Naive thymus-derived CD8-positive, alpha-beta T cell (primary cell): ENCODE measurements at regions not wholly inside any gene's neighbourhood (a gene's known extent, or its start where the extent isn't known, plus 50 kb on each side); places are given as distances from the start of the nearest gene placed in this dataset.
A peak's percentile ranks its signal among the peaks of the same experiment; 100 is the strongest.

Experiments used
- ATAC-seq, 2 donors: fragments of 150-1000 bp; cut with Tn5 transposase in 1 of 2; sonication (Bioruptor Pico), chemical (Tn5 transposase) in 1 of 2; 1 replicate in 1 of 2; 2 replicates in 1 of 2; pipeline ENCODE4 v1.10.0; 2021; ENCODE audit warnings: mild to moderate bottlenecking in 2 of 2, moderate library complexity in 2 of 2
- POLR2A ChIA-PET: fragments of 350-600 bp; sonication (Branson Sonifier 250); formaldehyde crosslinking; loops from one replicate; lab custom pipeline; 2021; ENCODE audit warnings: antibody characterized with exemption; lab: Charles Lee
- DNase-seq, 10 donors: peaks; one replicate each; pipeline versions ENCODE4 v3.0.0 to v3.0.0-alpha.2; 2020 to 2022
- H3K27ac Mint-ChIP-seq, 10 donors: one replicate each; pipeline ENCODE4 v1.8.0; 2020 to 2022; ENCODE audit warnings: mild to moderate bottlenecking in 10 of 10, mixed read lengths in 10 of 10, moderate library complexity in 4 of 10, inconsistent platforms in 1 of 10
- H3K27me3 Mint-ChIP-seq, 5 donors: one replicate each; pipeline ENCODE4 v1.8.0; 2021 to 2022; ENCODE audit warnings: mixed read lengths in 5 of 5
- H3K36me3 Mint-ChIP-seq, 3 donors: one replicate each; pipeline ENCODE4 v1.8.0; 2020 to 2022; ENCODE audit warnings: mixed read lengths in 3 of 3, mild to moderate bottlenecking in 2 of 3, inconsistent platforms in 1 of 3
- H3K4me1 Mint-ChIP-seq, 4 donors: one replicate each; pipeline ENCODE4 v1.8.0; 2021 to 2022; ENCODE audit warnings: mixed read lengths in 4 of 4
- H3K4me3 Mint-ChIP-seq, 10 donors: one replicate each; pipeline ENCODE4 v1.8.0; 2020 to 2022; ENCODE audit warnings: mild to moderate bottlenecking in 10 of 10, mixed read lengths in 10 of 10, moderate library complexity in 6 of 10, inconsistent platforms in 1 of 10
- H3K9me3 Mint-ChIP-seq, 9 donors: one replicate each; pipeline ENCODE4 v1.8.0; 2020 to 2022; ENCODE audit warnings: mixed read lengths in 9 of 9, mild to moderate bottlenecking in 3 of 9, inconsistent platforms in 1 of 9, moderate library complexity in 1 of 9

GRCh38 chr2:144695657-144696056 is 175.7 kb upstream of the ZEB2 start:
- peaks cover 0 to 5% (median 0%) of the 10 kb centered on the region in 4 donors for H3K4me1 Mint-ChIP-seq
- POLR2A ChIA-PET: no interaction called here
- peaks cover 0 to 7% (median 0%) of the 10 kb centered on the region in 5 donors for H3K27me3 Mint-ChIP-seq
- no peaks in the 10 kb centered on the region for H3K36me3 Mint-ChIP-seq
- H3K4me3 Mint-ChIP-seq: no peak overlapping the region
- DNase-seq (no peak), ATAC-seq (no peak)
- no peak overlapping the region for H3K27ac Mint-ChIP-seq
- peaks cover 0 to 4% (median 0%) of the 10 kb centered on the region in 9 donors for H3K9me3 Mint-ChIP-seq

- DNase-seq: no peak
- Mint-ChIP-seq H3K27me3 (peaks cover 0 to 7% (median 0%) of the 10 kb centered on the region in 5 donors), H3K27ac (no peak overlapping the region)
These were observed 174.5 kb upstream of the ZEB2 start for GRCh38 chr2:144694456-144694855.

GRCh38 chr2:144693179-144693578 is 173.3 kb upstream of the ZEB2 start:
- ATAC-seq: no peak
- peaks cover 0 to 4% (median 0%) of the 10 kb centered on the region in 9 donors for H3K9me3 Mint-ChIP-seq
- H3K4me1 Mint-ChIP-seq: peaks cover 0 to 8% (median 0%) of the 10 kb centered on the region in 4 donors
- POLR2A ChIA-PET: no interaction called here
- no peak overlapping the region for H3K27ac Mint-ChIP-seq
- no peak for DNase-seq
- no peaks in the 10 kb centered on the region for H3K36me3 Mint-ChIP-seq
- no peak overlapping the region for H3K4me3 Mint-ChIP-seq
- peaks cover 0 to 7% (median 0%) of the 10 kb centered on the region in 5 donors for H3K27me3 Mint-ChIP-seq

More at GRCh38 chr2:144694456-144694855, 174.5 kb upstream of the ZEB2 start:
- POLR2A ChIA-PET: no interaction called here
- Mint-ChIP-seq H3K4me3 (no peak overlapping the region), H3K9me3 (peaks cover 0 to 4% (median 0%) of the 10 kb centered on the region in 9 donors), H3K36me3 (no peaks in the 10 kb centered on the region), H3K4me1 (peaks cover 0 to 5% (median 0%) of the 10 kb centered on the region in 4 donors)
- ATAC-seq: no peak

- Mint-ChIP-seq H3K27me3 (peaks cover 0 to 7% (median 0%) of the 10 kb centered on the region in 5 donors), H3K9me3 (peaks cover 0 to 4% (median 0%) of the 10 kb centered on the region in 9 donors), H3K4me3 (no peak overlapping the region), H3K27ac (no peak overlapping the region), H3K4me1 (peaks cover 0 to 8% (median 0%) of the 10 kb centered on the region in 4 donors), H3K36me3 (no peaks in the 10 kb centered on the region)
- DNase-seq (no peak), ATAC-seq (no peak)
- POLR2A ChIA-PET: no interaction called here
These were observed 172.7 kb upstream of the ZEB2 start for GRCh38 chr2:144692661-144693060.

GRCh38 chr2:144690771-144691170 is 170.9 kb upstream of the ZEB2 start:
- no peak overlapping the region for H3K27ac Mint-ChIP-seq
- no peak overlapping the region for H3K4me3 Mint-ChIP-seq
- H3K27me3 Mint-ChIP-seq: peaks cover 0 to 7% (median 0%) of the 10 kb centered on the region in 5 donors
- H3K9me3 Mint-ChIP-seq: no peaks in the 10 kb centered on the region
- DNase-seq (no peak), ATAC-seq (no peak)
- POLR2A ChIA-PET: no interaction called here
- peaks cover 0 to 12% (median 0%) of the 10 kb centered on the region in 4 donors for H3K4me1 Mint-ChIP-seq
- no peaks in the 10 kb centered on the region for H3K36me3 Mint-ChIP-seq

- no peak for DNase-seq
- no peaks in the 10 kb centered on the region for H3K36me3 Mint-ChIP-seq
- H3K4me1 Mint-ChIP-seq: peaks cover 0 to 24% (median 0%) of the 10 kb centered on the region in 4 donors
- no peak overlapping the region for H3K27ac Mint-ChIP-seq
- H3K9me3 Mint-ChIP-seq: no peaks in the 10 kb centered on the region
- POLR2A ChIA-PET: no interaction called here
- peaks cover 0 to 2% (median 0%) of the 10 kb centered on the region in 5 donors for H3K27me3 Mint-ChIP-seq
- no peak for ATAC-seq
- no peak overlapping the region for H3K4me3 Mint-ChIP-seq
These were observed 166.7 kb upstream of the ZEB2 start for GRCh38 chr2:144686518-144687215.

GRCh38 chr2:144683966-144684365 is 164.0 kb upstream of the ZEB2 start:
- Mint-ChIP-seq H3K27me3 (peaks cover 0 to 2% (median 0%) of the 10 kb centered on the region in 5 donors), H3K4me3 (peak overlapping the region in 1 of 10 donors; percentile 15), H3K36me3 (no peaks in the 10 kb centered on the region), H3K4me1 (peaks cover 0 to 33% (median 0%) of the 10 kb centered on the region in 4 donors), H3K9me3 (no peaks in the 10 kb centered on the region), H3K27ac (no peak overlapping the region)
- DNase-seq: no peak
- ATAC-seq: no peak
- POLR2A ChIA-PET: no interaction called here

- Mint-ChIP-seq H3K4me1 (peaks cover 0 to 34% (median 0%) of the 10 kb centered on the region in 4 donors), H3K9me3 (no peaks in the 10 kb centered on the region), H3K4me3 (no peak overlapping the region), H3K27me3 (peaks cover 0 to 2% (median 0%) of the 10 kb centered on the region in 5 donors), H3K27ac (no peak overlapping the region), H3K36me3 (no peaks in the 10 kb centered on the region)
- no peak for ATAC-seq
- DNase-seq: no peak
- POLR2A ChIA-PET: no interaction called here
These were observed 163.3 kb upstream of the ZEB2 start for GRCh38 chr2:144683107-144683753.

- Mint-ChIP-seq H3K27me3 (peaks cover 0 to 2% (median 0%) of the 10 kb centered on the region in 5 donors), H3K9me3 (no peaks in the 10 kb centered on the region), H3K36me3 (no peaks in the 10 kb centered on the region), H3K4me3 (no peak overlapping the region), H3K27ac (no peak overlapping the region), H3K4me1 (peaks cover 0 to 34% (median 0%) of the 10 kb centered on the region in 4 donors)
- POLR2A ChIA-PET: no interaction called here
- DNase-seq (no peak), ATAC-seq (no peak)
These were observed 162.3 kb upstream of the ZEB2 start for GRCh38 chr2:144682248-144682647.

GRCh38 chr2:144681389-144681788 is 161.5 kb upstream of the ZEB2 start:
- no peak for DNase-seq
- Mint-ChIP-seq H3K36me3 (no peaks in the 10 kb centered on the region), H3K9me3 (no peaks in the 10 kb centered on the region), H3K4me3 (no peak overlapping the region), H3K27me3 (peaks cover 0 to 2% (median 0%) of the 10 kb centered on the region in 5 donors), H3K27ac (no peak overlapping the region), H3K4me1 (peaks cover 0 to 30% (median 0%) of the 10 kb centered on the region in 4 donors)
- ATAC-seq: no peak
- POLR2A ChIA-PET: no interaction called here

GRCh38 chr2:144679942-144680341 is 160.0 kb upstream of the ZEB2 start:
- H3K27ac Mint-ChIP-seq: no peak overlapping the region
- H3K4me1 Mint-ChIP-seq: peaks cover 0 to 29% (median 0%) of the 10 kb centered on the region in 4 donors
- H3K4me3 Mint-ChIP-seq: no peak overlapping the region
- DNase-seq (no peak), ATAC-seq (no peak)
- H3K9me3 Mint-ChIP-seq: no peaks in the 10 kb centered on the region
- no peaks in the 10 kb centered on the region for H3K27me3 Mint-ChIP-seq
- H3K36me3 Mint-ChIP-seq: no peaks in the 10 kb centered on the region
- POLR2A ChIA-PET: no interaction called here

GRCh38 chr2:144678736-144679135 is 158.8 kb upstream of the ZEB2 start:
- H3K4me1 Mint-ChIP-seq: peaks cover 0 to 26% (median 0%) of the 10 kb centered on the region in 4 donors
- H3K27me3 Mint-ChIP-seq: no peaks in the 10 kb centered on the region
- H3K9me3 Mint-ChIP-seq: no peaks in the 10 kb centered on the region
- no peak for ATAC-seq
- no peaks in the 10 kb centered on the region for H3K36me3 Mint-ChIP-seq
- no peak for DNase-seq
- H3K4me3 Mint-ChIP-seq: no peak overlapping the region
- POLR2A ChIA-PET: no interaction called here
- no peak overlapping the region for H3K27ac Mint-ChIP-seq

- peaks cover 0 to 16% (median 0%) of the 10 kb centered on the region in 4 donors for H3K4me1 Mint-ChIP-seq
- no peak overlapping the region for H3K27ac Mint-ChIP-seq
- ATAC-seq: no peak
- POLR2A ChIA-PET: no interaction called here
- H3K36me3 Mint-ChIP-seq: no peaks in the 10 kb centered on the region
- H3K4me3 Mint-ChIP-seq: no peak overlapping the region
- no peaks in the 10 kb centered on the region for H3K9me3 Mint-ChIP-seq
- no peak for DNase-seq
- H3K27me3 Mint-ChIP-seq: no peaks in the 10 kb centered on the region
These were observed 155.8 kb upstream of the ZEB2 start for GRCh38 chr2:144675731-144676130.
